Gastrocnemius medialis (tissue), 4 donors: ENCODE measurements at regions not wholly inside any gene's neighbourhood (a gene's known extent, or its start where the extent isn't known, plus 50 kb on each side); places are given as distances from the start of the nearest gene placed in this dataset.

ENCODE experiments used
- CTCF ChIP-seq, 5 experiments: fragments of 450-650 bp in 3 of 5; fragments of 200-600 bp in 2 of 5; sonication (generic) in 2 of 5; IDR thresholded peaks in 4 of 5; conservative IDR thresholded peaks in 1 of 5; 1 replicate in 4 of 5; 2 replicates in 1 of 5; pipeline ENCODE4 v1.5.1; 2016 to 2019; ENCODE audit warnings: antibody characterized with exemption in 5 of 5, mild to moderate bottlenecking in 3 of 5, moderate library complexity in 3 of 5
- POLR2A ChIP-seq, 2 donors: fragments of 450-650 bp; IDR thresholded peaks; one replicate each; pipeline ENCODE4 v1.6.1; 2017; ENCODE audit warnings: antibody characterized with exemption in 2 of 2, mild to moderate bottlenecking in 2 of 2, moderate library complexity in 2 of 2

GRCh38 chr6:115120391-115120790 lies 777.6 kb upstream of the HS3ST5 start:
- TF ChIP-seq CTCF (IDR thresholded peaks at IDR 0.05 in 4 of 5, conservative IDR thresholded peaks at IDR 0.05 in 1 of 5), result no peak
- no peak for TF ChIP-seq POLR2A (IDR thresholded peaks at IDR 0.05)
